ENCODE measurements at regions not wholly inside any gene's neighbourhood (a gene's known extent, or its start where the extent isn't known, plus 50 kb on each side); places are given as distances from the start of the nearest gene placed in this dataset.

GRCh38 chr11:103530257-103530656 is 421.0 kb downstream of the DYNC2H1 start:
- DNase-seq (ENCODE audit: low read depth in 2 of 3, low spot score in 1 of 3): no peak

- DNase-seq (ENCODE audit: low read depth in 2 of 3, low spot score in 1 of 3): no peak
Observed at GRCh38 chr11:103532133-103532788, 423.0 kb downstream of the DYNC2H1 start.

GRCh38 chr11:103534191-103534590 is 425.0 kb downstream of the DYNC2H1 start:
- DNase-seq (ENCODE audit: low read depth in 2 of 3, low spot score in 1 of 3): no peak

- no peak for DNase-seq (ENCODE audit: low read depth in 2 of 3, low spot score in 1 of 3)
Observed at GRCh38 chr11:103534959-103535358, 425.7 kb downstream of the DYNC2H1 start.

- DNase-seq (ENCODE audit: low read depth in 2 of 3, low spot score in 1 of 3): no peak
Observed at GRCh38 chr11:103536335-103536722, 427.1 kb downstream of the DYNC2H1 start.

GRCh38 chr11:103537904-103538502 is 428.8 kb downstream of the DYNC2H1 start:
- peak in 1 of 3 donors; percentile 8 for DNase-seq (ENCODE audit: low read depth in 2 of 3, low spot score in 1 of 3)

GRCh38 chr11:103539166-103539565 is 429.9 kb downstream of the DYNC2H1 start:
- no peak for DNase-seq (ENCODE audit: low read depth in 2 of 3, low spot score in 1 of 3)

- no peak for DNase-seq (ENCODE audit: low read depth in 2 of 3, low spot score in 1 of 3)
Observed at GRCh38 chr11:103541186-103541795, 432.1 kb downstream of the DYNC2H1 start.

GRCh38 chr11:103542851-103543250 is 433.6 kb downstream of the DYNC2H1 start:
- no peak for DNase-seq (ENCODE audit: low read depth in 2 of 3, low spot score in 1 of 3)

- DNase-seq (ENCODE audit: low read depth in 2 of 3, low spot score in 1 of 3): no peak
Observed at GRCh38 chr11:103543456-103543855, 434.2 kb downstream of the DYNC2H1 start.

- DNase-seq (ENCODE audit: low read depth in 2 of 3, low spot score in 1 of 3): no peak
Observed at GRCh38 chr11:103544874-103545273, 435.6 kb downstream of the DYNC2H1 start.

GRCh38 chr11:103545551-103545950 is 436.3 kb downstream of the DYNC2H1 start:
- DNase-seq (ENCODE audit: low read depth in 2 of 3, low spot score in 1 of 3): no peak

- no peak for DNase-seq (ENCODE audit: low read depth in 2 of 3, low spot score in 1 of 3)
Observed at GRCh38 chr11:103546236-103546635, 437.0 kb downstream of the DYNC2H1 start.

GRCh38 chr11:103547024-103547423 is 437.8 kb downstream of the DYNC2H1 start:
- no peak for DNase-seq (ENCODE audit: low read depth in 2 of 3, low spot score in 1 of 3)

- no peak for DNase-seq (ENCODE audit: low read depth in 2 of 3, low spot score in 1 of 3)
Observed at GRCh38 chr11:103547691-103548090, 438.5 kb downstream of the DYNC2H1 start.

GRCh38 chr11:103548838-103549237 is 439.6 kb downstream of the DYNC2H1 start:
- no peak for DNase-seq (ENCODE audit: low read depth in 2 of 3, low spot score in 1 of 3)

- no peak for DNase-seq (ENCODE audit: low read depth in 2 of 3, low spot score in 1 of 3)
Observed at GRCh38 chr11:103550811-103551210, 441.6 kb downstream of the DYNC2H1 start.

GRCh38 chr11:103552086-103552485 is 442.9 kb downstream of the DYNC2H1 start:
- no peak for DNase-seq (ENCODE audit: low read depth in 2 of 3, low spot score in 1 of 3)

GRCh38 chr11:103556171-103556570 is 446.9 kb downstream of the DYNC2H1 start:
- no peak for DNase-seq (ENCODE audit: low read depth in 2 of 3, low spot score in 1 of 3)

GRCh38 chr11:103566116-103566515 is 456.9 kb downstream of the DYNC2H1 start:
- no peak for DNase-seq (ENCODE audit: low read depth in 2 of 3, low spot score in 1 of 3)

GRCh38 chr11:103581760-103582159 is 454.7 kb upstream of the DDI1 start:
- DNase-seq (ENCODE audit: low read depth in 2 of 3, low spot score in 1 of 3): no peak

- DNase-seq (ENCODE audit: low read depth in 2 of 3, low spot score in 1 of 3): no peak
Observed at GRCh38 chr11:103582351-103582909, 454.0 kb upstream of the DDI1 start.
